ENCODE measurements at regions not wholly inside any gene's neighbourhood (a gene's known extent, or its start where the extent isn't known, plus 50 kb on each side); places are given as distances from the start of the nearest gene placed in this dataset.
A peak's percentile ranks its signal among the peaks of the same experiment; 100 is the strongest.

- Mint-ChIP-seq H3K9me3 (no peaks in the 10 kb centered on the region), H3K4me1 (no peaks in the 10 kb centered on the region), H3K27ac (no peak overlapping the region), H3K36me3 (ENCODE audit: low read depth) (no peaks in the 10 kb centered on the region), H3K27me3 (peaks cover 19% of the 10 kb centered on the region), H3K4me3 (no peak overlapping the region)
- no peak for ATAC-seq (replicated peaks)
These were observed 157.6 kb upstream of the PLXNA4 start for GRCh38 chr7:132733860-132734259.

- no peaks in the 10 kb centered on the region for H3K9me3 Mint-ChIP-seq
- H3K36me3 Mint-ChIP-seq (ENCODE audit: low read depth) = no peaks in the 10 kb centered on the region
- no peak overlapping the region for H3K27ac Mint-ChIP-seq
- no peaks in the 10 kb centered on the region for H3K4me1 Mint-ChIP-seq
- H3K4me3 Mint-ChIP-seq = no peak overlapping the region
- ATAC-seq (replicated peaks) = no peak
- peaks cover 12% of the 10 kb centered on the region for H3K27me3 Mint-ChIP-seq
These were observed 156.1 kb upstream of the PLXNA4 start for GRCh38 chr7:132732321-132732865.

GRCh38 chr7:132730105-132730504 lies 153.8 kb upstream of the PLXNA4 start:
- Mint-ChIP-seq H3K9me3 (no peaks in the 10 kb centered on the region), H3K4me1 (no peaks in the 10 kb centered on the region), H3K4me3 (no peak overlapping the region), H3K36me3 (ENCODE audit: low read depth) (no peaks in the 10 kb centered on the region), H3K27ac (peak overlapping the region; percentile 71), H3K27me3 (peaks cover 4% of the 10 kb centered on the region)
- peak; percentile 64 for ATAC-seq (replicated peaks)

- H3K9me3 Mint-ChIP-seq = peaks cover 9% of the 10 kb centered on the region
- H3K4me3 Mint-ChIP-seq = no peak overlapping the region
- H3K27me3 Mint-ChIP-seq = peaks cover 9% of the 10 kb centered on the region
- ATAC-seq (replicated peaks) = no peak
- no peaks in the 10 kb centered on the region for H3K4me1 Mint-ChIP-seq
- no peak overlapping the region for H3K27ac Mint-ChIP-seq
- H3K36me3 Mint-ChIP-seq (ENCODE audit: low read depth) = no peaks in the 10 kb centered on the region
These were observed 147.3 kb upstream of the PLXNA4 start for GRCh38 chr7:132723506-132724081.

- Mint-ChIP-seq H3K27me3 (peaks cover 9% of the 10 kb centered on the region), H3K4me1 (no peaks in the 10 kb centered on the region), H3K27ac (no peak overlapping the region), H3K36me3 (ENCODE audit: low read depth) (no peaks in the 10 kb centered on the region), H3K9me3 (peaks cover 12% of the 10 kb centered on the region), H3K4me3 (no peak overlapping the region)
- no peak for ATAC-seq (replicated peaks)
These were observed 144.6 kb upstream of the PLXNA4 start for GRCh38 chr7:132720835-132721234.

GRCh38 chr7:132713893-132714292 lies 137.6 kb upstream of the PLXNA4 start:
- ATAC-seq (replicated peaks) = no peak
- Mint-ChIP-seq H3K27ac (no peak overlapping the region), H3K36me3 (ENCODE audit: low read depth) (no peaks in the 10 kb centered on the region), H3K4me1 (no peaks in the 10 kb centered on the region), H3K4me3 (no peak overlapping the region), H3K27me3 (no peaks in the 10 kb centered on the region), H3K9me3 (peaks cover 6% of the 10 kb centered on the region)

GRCh38 chr7:132709971-132710567 lies 133.8 kb upstream of the PLXNA4 start:
- H3K27me3 Mint-ChIP-seq = no peaks in the 10 kb centered on the region
- H3K9me3 Mint-ChIP-seq = no peaks in the 10 kb centered on the region
- H3K27ac Mint-ChIP-seq = no peak overlapping the region
- no peaks in the 10 kb centered on the region for H3K4me1 Mint-ChIP-seq
- H3K4me3 Mint-ChIP-seq = no peak overlapping the region
- H3K36me3 Mint-ChIP-seq (ENCODE audit: low read depth) = no peaks in the 10 kb centered on the region
- ATAC-seq (replicated peaks) = no peak

- Mint-ChIP-seq H3K36me3 (ENCODE audit: low read depth) (no peaks in the 10 kb centered on the region), H3K27ac (no peak overlapping the region), H3K4me1 (no peaks in the 10 kb centered on the region), H3K27me3 (no peaks in the 10 kb centered on the region), H3K4me3 (no peak overlapping the region), H3K9me3 (no peaks in the 10 kb centered on the region)
- no peak for ATAC-seq (replicated peaks)
These were observed 132.2 kb upstream of the PLXNA4 start for GRCh38 chr7:132708470-132708869.

GRCh38 chr7:132705146-132705545 lies 128.9 kb upstream of the PLXNA4 start:
- peaks cover 4% of the 10 kb centered on the region for H3K9me3 Mint-ChIP-seq
- no peaks in the 10 kb centered on the region for H3K36me3 Mint-ChIP-seq (ENCODE audit: low read depth)
- no peak overlapping the region for H3K4me3 Mint-ChIP-seq
- no peak for ATAC-seq (replicated peaks)
- H3K27me3 Mint-ChIP-seq = no peaks in the 10 kb centered on the region
- no peak overlapping the region for H3K27ac Mint-ChIP-seq
- H3K4me1 Mint-ChIP-seq = no peaks in the 10 kb centered on the region

- H3K4me3 Mint-ChIP-seq = no peak overlapping the region
These were observed 127.5 kb upstream of the PLXNA4 start for GRCh38 chr7:132703742-132704141.

GRCh38 chr7:132697003-132697402 lies 120.7 kb upstream of the PLXNA4 start:
- Mint-ChIP-seq H3K4me3 (no peak overlapping the region), H3K9me3 (peaks cover 4% of the 10 kb centered on the region), H3K27me3 (no peaks in the 10 kb centered on the region), H3K27ac (no peak overlapping the region), H3K4me1 (no peaks in the 10 kb centered on the region), H3K36me3 (ENCODE audit: low read depth) (no peaks in the 10 kb centered on the region)
- no peak for ATAC-seq (replicated peaks)

More at GRCh38 chr7:132703742-132704141, 127.5 kb upstream of the PLXNA4 start:
- no peak for ATAC-seq (replicated peaks)
- H3K36me3 Mint-ChIP-seq (ENCODE audit: low read depth) = no peaks in the 10 kb centered on the region
- peaks cover 4% of the 10 kb centered on the region for H3K9me3 Mint-ChIP-seq
- H3K4me1 Mint-ChIP-seq = no peaks in the 10 kb centered on the region
- no peaks in the 10 kb centered on the region for H3K27me3 Mint-ChIP-seq
- H3K27ac Mint-ChIP-seq = no peak overlapping the region

- no peak overlapping the region for H3K4me3 Mint-ChIP-seq
- ATAC-seq (replicated peaks) = no peak
- H3K36me3 Mint-ChIP-seq (ENCODE audit: low read depth) = no peaks in the 10 kb centered on the region
- no peak overlapping the region for H3K27ac Mint-ChIP-seq
- H3K9me3 Mint-ChIP-seq = no peaks in the 10 kb centered on the region
- H3K4me1 Mint-ChIP-seq = no peaks in the 10 kb centered on the region
- H3K27me3 Mint-ChIP-seq = no peaks in the 10 kb centered on the region
These were observed 120.1 kb upstream of the PLXNA4 start for GRCh38 chr7:132696332-132696731.

- no peak for ATAC-seq (replicated peaks)
- peaks cover 4% of the 10 kb centered on the region for H3K27me3 Mint-ChIP-seq
- H3K9me3 Mint-ChIP-seq = no peaks in the 10 kb centered on the region
- no peak overlapping the region for H3K27ac Mint-ChIP-seq
- H3K36me3 Mint-ChIP-seq (ENCODE audit: low read depth) = no peaks in the 10 kb centered on the region
- no peak overlapping the region for H3K4me3 Mint-ChIP-seq
- no peaks in the 10 kb centered on the region for H3K4me1 Mint-ChIP-seq
These were observed 114.9 kb upstream of the PLXNA4 start for GRCh38 chr7:132691201-132691600.

- peaks cover 9% of the 10 kb centered on the region for H3K27me3 Mint-ChIP-seq
- no peak for ATAC-seq (replicated peaks)
These were observed 113.9 kb upstream of the PLXNA4 start for GRCh38 chr7:132690174-132690573.

GRCh38 chr7:132687981-132688383 lies 111.7 kb upstream of the PLXNA4 start:
- Mint-ChIP-seq H3K9me3 (no peaks in the 10 kb centered on the region), H3K36me3 (ENCODE audit: low read depth) (no peaks in the 10 kb centered on the region), H3K27me3 (peaks cover 9% of the 10 kb centered on the region), H3K4me1 (no peaks in the 10 kb centered on the region), H3K4me3 (no peak overlapping the region), H3K27ac (no peak overlapping the region)
- no peak for ATAC-seq (replicated peaks)

More at GRCh38 chr7:132690174-132690573, 113.9 kb upstream of the PLXNA4 start:
- Mint-ChIP-seq H3K27ac (no peak overlapping the region), H3K4me3 (no peak overlapping the region), H3K9me3 (no peaks in the 10 kb centered on the region), H3K36me3 (ENCODE audit: low read depth) (no peaks in the 10 kb centered on the region), H3K4me1 (no peaks in the 10 kb centered on the region)

All from activated T-helper 17 cell treated with anti-CD3 and anti-CD28 coated beads, Interleukin-2, amount 50 U/mL, for 72 hours (primary cell).